K562 (cell line): ENCODE measurements at regions not wholly inside any gene's neighbourhood (a gene's known extent, or its start where the extent isn't known, plus 50 kb on each side); places are given as distances from the start of the nearest gene placed in this dataset.

Experiments used
- ATAC-seq: fragments of 200-7000 bp; cut with Tn5 transposase; 3 replicates; pipeline ENCODE4 v1.9.1; 2020; ENCODE audit warnings: moderate library complexity
- BruUV-seq: library from RNA; stranded (reverse); fragments of 400-500 nt; replicated peaks from 2 replicates; lab custom pipeline; 2021; lab: Mats Ljungman, UMichigan
- CTCF ChIA-PET: fragments of 300-600 bp; formaldehyde crosslinking; extraction: SDS; loops from one replicate; lab custom pipeline; 2021; ENCODE audit warnings: low intra/inter-chr PET ratio; lab: Yijun Ruan, JAX
- POLR2A ChIA-PET: fragments of 300-600, 350-650 bp; sonication (Branson Sonifier 250); formaldehyde crosslinking; extraction: SDS; loops from one replicate; lab custom pipeline; 2021; ENCODE audit warnings: antibody characterized with exemption, inconsistent platforms; lab: Yijun Ruan, JAX
- DNase-seq, 4 experiments: peaks; one replicate each; pipeline versions ENCODE4 v3.0.0 to v3.0.0-alpha.2; 2011 to 2018; ENCODE audit warnings: low spot score in 3 of 4, mixed read lengths in 3 of 4; ENCODE audit errors: extremely low read depth in 1 of 4
- FAIRE-seq: peaks from 2 replicates; lab custom pipeline; 2011; peaks lifted over from hg19 to GRCh38; lab: Jason Lieb, UNC
- H2AFZ ChIP-seq: 2 replicates; pipeline ENCODE4 v1.6.0; 2011; ENCODE audit warnings: low read depth, low read length, control low read depth, inconsistent platforms
- H3K27ac ChIP-seq: fragments of 200-600 bp; 3 replicates; pipeline ENCODE4 v1.8.0; 2011; ENCODE audit warnings: low read depth, mild to moderate bottlenecking, control low read depth, inconsistent platforms, low read length, moderate library complexity, mixed read lengths; ENCODE audit errors: extremely low read depth
- H3K27me3 ChIP-seq, 2 experiments: fragments of 300-600 bp in 1 of 2; 2 replicates in 1 of 2; 3 replicates in 1 of 2; pipeline versions ENCODE4 v1.6.0 to v1.8.0; 2011; ENCODE audit warnings: inconsistent platforms in 2 of 2, low read length in 2 of 2, mild to moderate bottlenecking in 1 of 2, mixed read lengths in 1 of 2, moderate library complexity in 1 of 2; ENCODE audit not compliant: control insufficient read depth in 2 of 2, insufficient read depth in 2 of 2
- H3K36me3 ChIP-seq: fragments of 300-600 bp; 3 replicates; pipeline ENCODE4 v1.8.0; 2011; ENCODE audit warnings: mild to moderate bottlenecking, low read length, inconsistent platforms; ENCODE audit not compliant: control insufficient read depth, insufficient read depth
- H3K4me1 ChIP-seq, 2 experiments: fragments of 200-600 bp in 1 of 2; replicated peaks in 1 of 2; 2 replicates in 1 of 2; 3 replicates in 1 of 2; pipeline versions ENCODE4 v1.5.1 to v1.8.0; 2011; ENCODE audit warnings: inconsistent platforms in 2 of 2, low read length in 2 of 2, mild to moderate bottlenecking in 1 of 2, mixed read lengths in 1 of 2, moderate library complexity in 1 of 2; ENCODE audit not compliant: control insufficient read depth in 2 of 2, insufficient read depth in 2 of 2
- H3K4me2 ChIP-seq: 2 replicates; pipeline ENCODE4 v1.6.1; 2011; ENCODE audit warnings: low read length, control low read depth, inconsistent platforms, mixed read lengths; ENCODE audit not compliant: insufficient read depth
- H3K4me3 ChIP-seq: fragments of 200-600 bp; sonication (generic), shearing (Covaris generic); 2 replicates; pipeline ENCODE4 v1.5.1; 2016; ENCODE audit warnings: control low read depth, inconsistent platforms
- H3K79me2 ChIP-seq: fragments of 200-600 bp; 3 replicates; pipeline ENCODE4 v1.8.0; 2011; ENCODE audit warnings: low read length, inconsistent platforms; ENCODE audit not compliant: control insufficient read depth, insufficient read depth
- H3K9ac ChIP-seq, 2 experiments: 2 replicates each; pipeline versions ENCODE4 v1.6.0 to v1.6.1; 2011; ENCODE audit warnings: low read depth in 2 of 2, low read length in 2 of 2, control low read depth in 1 of 2, inconsistent platforms in 1 of 2, mild to moderate bottlenecking in 1 of 2, mixed read lengths in 1 of 2; ENCODE audit not compliant: insufficient read depth in 1 of 2
- H3K9me1 ChIP-seq: one replicate; pipeline ENCODE4 v1.6.0; 2011; ENCODE audit warnings: inconsistent platforms, mild to moderate bottlenecking, low read length, moderate library complexity; ENCODE audit not compliant: control insufficient read depth, insufficient read depth
- H3K9me3 ChIP-seq: replicated peaks from 2 replicates; pipeline ENCODE4 v1.5.1; 2011; ENCODE audit warnings: low read depth, low read length, inconsistent platforms; ENCODE audit not compliant: control insufficient read depth, insufficient read depth
- H4K20me1 ChIP-seq: replicated peaks from 2 replicates; pipeline ENCODE4 v1.6.1; 2011; ENCODE audit warnings: low read length, inconsistent platforms, mixed read lengths; ENCODE audit not compliant: control insufficient read depth, insufficient read depth
- ADNP ChIP-seq: fragments of 200-800 bp; sonication (Bioruptor generic); IDR thresholded peaks from 2 replicates; pipeline ENCODE4 v1.6.1; 2016; ENCODE audit warnings: missing genetic modification characterization, missing compliant biosample characterization
- ATF7 ChIP-seq: fragments of 450-650 bp; IDR thresholded peaks from 2 replicates; pipeline ENCODE4 v1.7.1; 2014; ENCODE audit warnings: mild to moderate bottlenecking, moderate library complexity
- BCOR ChIP-seq: fragments of 450-650 bp; IDR thresholded peaks from 2 replicates; pipeline ENCODE4 v1.6.1; 2016
- CBX1 ChIP-seq: sonication (generic); IDR thresholded peaks from 2 replicates; pipeline ENCODE4 v1.6.1; 2016; ENCODE audit warnings: antibody characterized with exemption, low read depth, mild to moderate bottlenecking
- CHD4 ChIP-seq: fragments of 200-600 bp; sonication (generic); IDR thresholded peaks from 3 replicates; pipeline ENCODE4 v1.6.1; 2012; ENCODE audit warnings: low read depth, mild to moderate bottlenecking, mixed read lengths, low read length, inconsistent platforms; ENCODE audit not compliant: insufficient read depth, insufficient replicate concordance, poor library complexity, severe bottlenecking
- CREBBP ChIP-seq: IDR thresholded peaks from one replicate; pipeline ENCODE4 v1.6.1; 2012; ENCODE audit warnings: low read depth, mild to moderate bottlenecking, control low read depth, inconsistent platforms, low read length
- EZH2 ChIP-seq: IDR thresholded peaks from 2 replicates; pipeline ENCODE4 v1.6.1; 2012; ENCODE audit warnings: low read depth, mild to moderate bottlenecking, inconsistent platforms, low read length, borderline replicate concordance
- JUN ChIP-seq, 2 experiments: sonication (generic) in 1 of 2; formaldehyde crosslinking in 1 of 2; IDR thresholded peaks; 2 replicates each; pipeline versions ENCODE4 v1.6.1 to v1.8.0; 2012 to 2022; ENCODE audit warnings: borderline replicate concordance in 2 of 2, mild to moderate bottlenecking in 2 of 2, improper control_type of control experiment in 1 of 2, low read depth in 1 of 2, low read length in 1 of 2, missing genetic modification reagents in 1 of 2
- KDM1A ChIP-seq, 2 experiments: fragments of 450-650 bp; IDR thresholded peaks; 2 replicates each; pipeline ENCODE4 v1.6.1; 2016; ENCODE audit warnings: mild to moderate bottlenecking in 2 of 2
- MLX ChIP-seq, 2 experiments: fragments of 450-650 bp in 1 of 2; sonication (generic) in 1 of 2; formaldehyde crosslinking; conservative IDR thresholded peaks; 2 replicates each; pipeline versions ENCODE4 v1.4.0 to v1.8.1; 2020 to 2022; ENCODE audit warnings: mild to moderate bottlenecking in 1 of 2, missing genetic modification reagents in 1 of 2
- MTF1 ChIP-seq: fragments of 250-450 bp; sonication (Bioruptor Pico); IDR thresholded peaks from 2 replicates; pipeline ENCODE4 v1.9.0; 2021; ENCODE audit warnings: moderate library complexity, mild to moderate bottlenecking, inconsistent platforms, borderline replicate concordance
- RBM25 ChIP-seq: fragments of 200-400 bp; formaldehyde crosslinking; IDR thresholded peaks from 2 replicates; pipeline ENCODE4 v1.6.1; 2018; ENCODE audit warnings: low read length, low read depth, moderate library complexity; ENCODE audit not compliant: severe bottlenecking
- RCOR1 ChIP-seq, 2 experiments: IDR thresholded peaks; 2 replicates each; pipeline ENCODE4 v1.6.1; 2012; ENCODE audit warnings: low read depth in 2 of 2, low read length in 2 of 2, borderline replicate concordance in 1 of 2, improper control_type of control experiment in 1 of 2
- STAT5A ChIP-seq: IDR thresholded peaks from 2 replicates; pipeline ENCODE4 v1.6.1; 2012; ENCODE audit warnings: low read length, inconsistent platforms, borderline replicate concordance
- YBX1 ChIP-seq: fragments of 450-650 bp; IDR thresholded peaks from 2 replicates; pipeline ENCODE4 v1.7.1; 2016; ENCODE audit warnings: mild to moderate bottlenecking
- ZBTB5 ChIP-seq: fragments of 450-650 bp; IDR thresholded peaks from 2 replicates; pipeline ENCODE4 v1.6.1; 2017; ENCODE audit warnings: antibody characterized with exemption
- ZBTB7A ChIP-seq: IDR thresholded peaks from 2 replicates; pipeline ENCODE4 v1.6.1; 2011; ENCODE audit warnings: low read depth, mild to moderate bottlenecking, low read length, moderate library complexity, borderline replicate concordance; ENCODE audit not compliant: control insufficient read depth
- WGBS: fragments of 100-300 bp; shearing (Covaris generic); methylation state at CpG from one replicate; pipeline ENCODE4 v1.1.6; 2016; ENCODE audit warnings: low coverage, mixed read lengths; ENCODE audit not compliant: insufficient coverage; ENCODE audit errors: missing lambda C conversion rate; 5-methylcytosine and 5-hydroxymethylcytosine counted together
- in situ Hi-C: fragments of 300-500 bp; cut with MboI; formaldehyde crosslinking; loops from 4 replicates; pipeline ENCODE4 v1.15.0; 2018; ENCODE audit warnings: inconsistent platforms, mixed read lengths
- intact Hi-C: fragments of 100-400 bp; cut with micrococcal nuclease; formaldehyde crosslinking; loops from 2 replicates; pipeline ENCODE4 v1.14.2; 2022

- TF ChIP-seq MTF1 (CRISPR knock-in tag) (no peak), ZBTB5 (no peak), MLX (CRISPR knock-in tag; conservative IDR thresholded peaks at IDR 0.05) (no peak), YBX1 (no peak)
Measured at GRCh38 chr21:35144978-35145377, 95.9 kb upstream of the RUNX1 start (continued).

GRCh38 chr21:35142036-35142815, 93.1 kb upstream of the RUNX1 start:
- Histone ChIP-seq H3K9ac (no peak overlapping the region), H3K4me2 (no peak overlapping the region), H3K79me2 (no peaks in the 10 kb centered on the region), H3K27me3 (no peaks in the 10 kb centered on the region), H3K4me1 (peaks cover 0 to 24% of the 10 kb centered on the region in 2 experiments; a peak in 4 of 5 replicates), H2AFZ (no peak overlapping the region), H3K36me3 (no peaks in the 10 kb centered on the region), H3K9me1 (no peaks in the 10 kb centered on the region), H3K27ac (no peak overlapping the region), H3K9me3 (no peaks in the 10 kb centered on the region), H4K20me1 (no peaks in the 10 kb centered on the region), H3K4me3 (no peak overlapping the region)
- DNase-seq (no peak), ATAC-seq (no peak), FAIRE-seq (no peak)
- WGBS: 47% methylated on average over 1 of the region's 1 CpG
- in situ Hi-C loops: no loop called here
- ChIA-PET CTCF (no interaction called here), POLR2A (interaction anchor here (0.8 kb wide), 1 partner anchor 18 kb away, joined by 3 read pairs; no protein-coding TSS in a partner anchor)
- intact Hi-C loops: no loop called here
- BruUV-seq: no TSS peak
- TF ChIP-seq KDM1A (IDR thresholded peaks at IDR 0.05): peak in 1 of 2 experiments; percentile 58; a peak in 2 of 4 replicates
- no peak for TF ChIP-seq ZBTB7A
- TF ChIP-seq EZH2: no peak
- TF ChIP-seq CHD4: peak; percentile 54
- TF ChIP-seq BCOR: peak; percentile 89
- peak; percentile 73 for TF ChIP-seq ADNP (tag)
- peak; percentile 79 for TF ChIP-seq RBM25
- no peak for TF ChIP-seq ATF7
- TF ChIP-seq JUN (IDR thresholded peaks at IDR 0.05; ENCODE audit: borderline replicate concordance, low read depth, low read length): no peak
- TF ChIP-seq JUN (CRISPR knock-in tag; IDR thresholded peaks at IDR 0.05; ENCODE audit: borderline replicate concordance): 0 out of 2 replicates have a peak, but pooled peaks have one; percentile 6
- no peak for TF ChIP-seq STAT5A
- TF ChIP-seq CREBBP: no peak
- TF ChIP-seq RCOR1 (IDR thresholded peaks at IDR 0.05; ENCODE audit: borderline replicate concordance in 1 of 2, low read depth in 2 of 2, low read length in 2 of 2): peak in 1 of 2 experiments; percentile 68; a peak in 2 of 4 replicates
- peak; percentile 83; the same call in 1 of the 2 replicates for TF ChIP-seq CBX1
